ENCODE measurements at regions not wholly inside any gene's neighbourhood (a gene's known extent, or its start where the extent isn't known, plus 50 kb on each side); places are given as distances from the start of the nearest gene placed in this dataset.

GRCh38 chr14:103206836-103207387 lies 83.7 kb downstream of the TNFAIP2 start (continued):
- TF ChIP-seq RXRA (IDR thresholded peaks at IDR 0.05; ENCODE audit: insufficient read depth, low read depth, low read length), result no peak
- no peak for TF ChIP-seq CEBPB (IDR thresholded peaks at IDR 0.05; ENCODE audit: low read depth, low read length)
- no peak for TF ChIP-seq E2F6 (IDR thresholded peaks at IDR 0.05)
- no peak for TF ChIP-seq GTF2F1 (IDR thresholded peaks at IDR 0.05; ENCODE audit: borderline replicate concordance, low read depth, low read length)
- no peak for TF ChIP-seq CBX5 (IDR thresholded peaks at IDR 0.05; ENCODE audit: low read depth, low read length)
- no peak for TF ChIP-seq PHF8 (conservative IDR thresholded peaks at IDR 0.05; ENCODE audit: low read depth, low read length)
- TF ChIP-seq CREB1 (IDR thresholded peaks at IDR 0.05), result no peak
